A549 (cell line): ENCODE measurements at regions not wholly inside any gene's neighbourhood (a gene's known extent, or its start where the extent isn't known, plus 50 kb on each side); places are given as distances from the start of the nearest gene placed in this dataset.
"Not testable (repeated sequence)": the region's sequence is repeated elsewhere in the genome, so short reads cannot be mapped to it uniquely, and the experiment has no call there.

ENCODE experiments used
- GATA3 ChIP-seq: IDR thresholded peaks from 2 replicates; pipeline ENCODE4 v1.6.1; 2012; ENCODE audit warnings: borderline replicate concordance
- MAFK ChIP-seq: fragments of 450-650 bp; IDR thresholded peaks from 2 replicates; pipeline ENCODE4 v1.6.1; 2014; ENCODE audit not compliant: partially characterized antibody
- POLR2A ChIP-seq: IDR thresholded peaks from 2 replicates; pipeline ENCODE4 v1.6.1; 2012; ENCODE audit warnings: mild to moderate bottlenecking, low read length
- RNF2 ChIP-seq: fragments of 200-600 bp; sonication (generic); IDR thresholded peaks from 2 replicates; pipeline ENCODE4 v1.6.1; 2016; ENCODE audit warnings: low read depth, mild to moderate bottlenecking, antibody characterized with exemption, moderate library complexity, borderline replicate concordance
- ZFP36 ChIP-seq: fragments of 450-650 bp; IDR thresholded peaks from 2 replicates; pipeline ENCODE4 v1.6.1; 2014; ENCODE audit warnings: borderline replicate concordance; ENCODE audit not compliant: partially characterized antibody
- TF ChIP-seq, protein P1 (sequence below): fragments of >200 bp; sonication (Bioruptor Twin); formaldehyde crosslinking; IDR thresholded peaks from 3 replicates; pipeline ENCODE4 v1.5.1; 2016
- TF ChIP-seq, protein P2 (sequence below): fragments of 250-450 bp; sonication (Bioruptor Pico); IDR thresholded peaks from 2 replicates; pipeline ENCODE4 v1.5.0; 2021; ENCODE audit warnings: mild to moderate bottlenecking, moderate library complexity, borderline replicate concordance

DNA sequence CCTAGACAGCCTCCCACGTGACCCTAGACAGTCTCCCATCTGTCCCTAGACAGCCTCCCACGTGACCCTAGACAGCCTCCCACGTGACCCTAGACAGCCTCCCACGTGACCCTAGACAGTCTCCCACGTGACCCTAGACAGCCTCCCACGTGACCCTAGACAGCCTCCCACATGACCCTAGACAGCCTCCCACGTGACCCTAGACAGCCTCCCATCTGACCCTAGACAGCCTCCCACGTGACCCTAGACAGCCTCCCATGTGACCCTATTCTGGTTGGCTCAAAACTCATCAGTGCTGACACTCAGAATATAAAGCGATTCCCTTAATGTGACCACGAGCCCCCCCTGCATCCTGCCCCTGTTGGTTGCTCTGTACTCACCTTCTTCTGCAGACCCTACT lies 224.7 kb upstream of the TMEM132C start:
- not testable (repeated sequence) for TF ChIP-seq GATA3, RNF2, ZFP36, MAFK, POLR2A
- TF ChIP-seq, protein P1, sequence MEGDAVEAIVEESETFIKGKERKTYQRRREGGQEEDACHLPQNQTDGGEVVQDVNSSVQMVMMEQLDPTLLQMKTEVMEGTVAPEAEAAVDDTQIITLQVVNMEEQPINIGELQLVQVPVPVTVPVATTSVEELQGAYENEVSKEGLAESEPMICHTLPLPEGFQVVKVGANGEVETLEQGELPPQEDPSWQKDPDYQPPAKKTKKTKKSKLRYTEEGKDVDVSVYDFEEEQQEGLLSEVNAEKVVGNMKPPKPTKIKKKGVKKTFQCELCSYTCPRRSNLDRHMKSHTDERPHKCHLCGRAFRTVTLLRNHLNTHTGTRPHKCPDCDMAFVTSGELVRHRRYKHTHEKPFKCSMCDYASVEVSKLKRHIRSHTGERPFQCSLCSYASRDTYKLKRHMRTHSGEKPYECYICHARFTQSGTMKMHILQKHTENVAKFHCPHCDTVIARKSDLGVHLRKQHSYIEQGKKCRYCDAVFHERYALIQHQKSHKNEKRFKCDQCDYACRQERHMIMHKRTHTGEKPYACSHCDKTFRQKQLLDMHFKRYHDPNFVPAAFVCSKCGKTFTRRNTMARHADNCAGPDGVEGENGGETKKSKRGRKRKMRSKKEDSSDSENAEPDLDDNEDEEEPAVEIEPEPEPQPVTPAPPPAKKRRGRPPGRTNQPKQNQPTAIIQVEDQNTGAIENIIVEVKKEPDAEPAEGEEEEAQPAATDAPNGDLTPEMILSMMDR: not testable (repeated sequence)
- TF ChIP-seq, protein P2, sequence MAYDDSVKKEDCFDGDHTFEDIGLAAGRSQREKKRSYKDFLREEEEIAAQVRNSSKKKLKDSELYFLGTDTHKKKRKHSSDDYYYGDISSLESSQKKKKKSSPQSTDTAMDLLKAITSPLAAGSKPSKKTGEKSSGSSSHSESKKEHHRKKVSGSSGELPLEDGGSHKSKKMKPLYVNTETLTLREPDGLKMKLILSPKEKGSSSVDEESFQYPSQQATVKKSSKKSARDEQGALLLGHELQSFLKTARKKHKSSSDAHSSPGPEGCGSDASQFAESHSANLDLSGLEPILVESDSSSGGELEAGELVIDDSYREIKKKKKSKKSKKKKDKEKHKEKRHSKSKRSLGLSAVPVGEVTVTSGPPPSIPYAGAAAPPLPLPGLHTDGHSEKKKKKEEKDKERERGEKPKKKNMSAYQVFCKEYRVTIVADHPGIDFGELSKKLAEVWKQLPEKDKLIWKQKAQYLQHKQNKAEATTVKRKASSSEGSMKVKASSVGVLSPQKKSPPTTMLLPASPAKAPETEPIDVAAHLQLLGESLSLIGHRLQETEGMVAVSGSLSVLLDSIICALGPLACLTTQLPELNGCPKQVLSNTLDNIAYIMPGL: not testable (repeated sequence)
